ENCODE measurements at regions not wholly inside any gene's neighbourhood (a gene's known extent, or its start where the extent isn't known, plus 50 kb on each side); places are given as distances from the start of the nearest gene placed in this dataset.

GRCh38 chr16:64297863-64298600, 823.8 kb downstream of the CDH11 start:
- no peaks in the 10 kb centered on the region for H3K4me1 ChIP-seq (ENCODE audit: insufficient read depth, low read length)

GRCh38 chr16:64295466-64295865, 826.4 kb downstream of the CDH11 start:
- no peak for DNase-seq (ENCODE audit: insufficient read length, low spot score, missing footprints)
- no peak overlapping the region for H3K27ac ChIP-seq (ENCODE audit: low read depth, low read length)
- H3K27me3 ChIP-seq (ENCODE audit: insufficient read depth, low read length): no peaks in the 10 kb centered on the region
- TF ChIP-seq CTCF (IDR thresholded peaks at IDR 0.05; ENCODE audit: extremely low read depth, low read depth, low read length): no peak
- no peaks in the 10 kb centered on the region for H3K4me1 ChIP-seq (ENCODE audit: insufficient read depth, low read length)
- H3K9me3 ChIP-seq (ENCODE audit: low read depth, low read length): no peaks in the 10 kb centered on the region
- H2AFZ ChIP-seq (ENCODE audit: low read length): no peak overlapping the region
- no peaks in the 10 kb centered on the region for H4K20me1 ChIP-seq (ENCODE audit: insufficient read depth, low read length)
- H3K79me2 ChIP-seq (ENCODE audit: insufficient read depth, low read length): no peaks in the 10 kb centered on the region
- no peak overlapping the region for H3K4me2 ChIP-seq (ENCODE audit: insufficient read depth, low read length)
- no peak overlapping the region for H3K4me3 ChIP-seq (ENCODE audit: insufficient read depth, low read length)
- H3K36me3 ChIP-seq (ENCODE audit: insufficient read depth, low read length): no peaks in the 10 kb centered on the region

More at GRCh38 chr16:64297863-64298600, 823.8 kb downstream of the CDH11 start:
- H2AFZ ChIP-seq (ENCODE audit: low read length): no peak overlapping the region
- H3K79me2 ChIP-seq (ENCODE audit: insufficient read depth, low read length): no peaks in the 10 kb centered on the region
- no peaks in the 10 kb centered on the region for H3K27me3 ChIP-seq (ENCODE audit: insufficient read depth, low read length)
- H4K20me1 ChIP-seq (ENCODE audit: insufficient read depth, low read length): no peaks in the 10 kb centered on the region
- DNase-seq (ENCODE audit: insufficient read length, low spot score, missing footprints): no peak
- H3K9me3 ChIP-seq (ENCODE audit: low read depth, low read length): no peaks in the 10 kb centered on the region
- TF ChIP-seq CTCF (IDR thresholded peaks at IDR 0.05; ENCODE audit: extremely low read depth, low read depth, low read length): no peak
- no peak overlapping the region for H3K27ac ChIP-seq (ENCODE audit: low read depth, low read length)
- H3K4me2 ChIP-seq (ENCODE audit: insufficient read depth, low read length): no peak overlapping the region
- no peak overlapping the region for H3K4me3 ChIP-seq (ENCODE audit: insufficient read depth, low read length)
- H3K36me3 ChIP-seq (ENCODE audit: insufficient read depth, low read length): no peaks in the 10 kb centered on the region

GRCh38 chr16:64292953-64293352, 828.9 kb downstream of the CDH11 start:
- DNase-seq (ENCODE audit: insufficient read length, low spot score, missing footprints): no peak
- no peak for TF ChIP-seq CTCF (IDR thresholded peaks at IDR 0.05; ENCODE audit: extremely low read depth, low read depth, low read length)
- H3K27me3 ChIP-seq (ENCODE audit: insufficient read depth, low read length): no peaks in the 10 kb centered on the region

GRCh38 chr16:64292161-64292560, 829.7 kb downstream of the CDH11 start:
- no peaks in the 10 kb centered on the region for H3K36me3 ChIP-seq (ENCODE audit: insufficient read depth, low read length)
- H2AFZ ChIP-seq (ENCODE audit: low read length): no peak overlapping the region
- no peak for DNase-seq (ENCODE audit: insufficient read length, low spot score, missing footprints)
- no peak overlapping the region for H3K4me3 ChIP-seq (ENCODE audit: insufficient read depth, low read length)
- no peaks in the 10 kb centered on the region for H3K79me2 ChIP-seq (ENCODE audit: insufficient read depth, low read length)
- H3K27me3 ChIP-seq (ENCODE audit: insufficient read depth, low read length): no peaks in the 10 kb centered on the region
- no peaks in the 10 kb centered on the region for H3K9me3 ChIP-seq (ENCODE audit: low read depth, low read length)
- TF ChIP-seq CTCF (IDR thresholded peaks at IDR 0.05; ENCODE audit: extremely low read depth, low read depth, low read length): no peak
- no peak overlapping the region for H3K27ac ChIP-seq (ENCODE audit: low read depth, low read length)
- no peaks in the 10 kb centered on the region for H4K20me1 ChIP-seq (ENCODE audit: insufficient read depth, low read length)
- H3K4me2 ChIP-seq (ENCODE audit: insufficient read depth, low read length): no peak overlapping the region
- H3K4me1 ChIP-seq (ENCODE audit: insufficient read depth, low read length): no peaks in the 10 kb centered on the region

More at GRCh38 chr16:64292953-64293352, 828.9 kb downstream of the CDH11 start:
- Histone ChIP-seq H3K36me3 (ENCODE audit: insufficient read depth, low read length) (no peaks in the 10 kb centered on the region), H3K4me2 (ENCODE audit: insufficient read depth, low read length) (no peak overlapping the region), H3K4me3 (ENCODE audit: insufficient read depth, low read length) (no peak overlapping the region), H3K9me3 (ENCODE audit: low read depth, low read length) (no peaks in the 10 kb centered on the region), H3K27ac (ENCODE audit: low read depth, low read length) (no peak overlapping the region), H3K4me1 (ENCODE audit: insufficient read depth, low read length) (no peaks in the 10 kb centered on the region), H2AFZ (ENCODE audit: low read length) (no peak overlapping the region), H4K20me1 (ENCODE audit: insufficient read depth, low read length) (no peaks in the 10 kb centered on the region), H3K79me2 (ENCODE audit: insufficient read depth, low read length) (no peaks in the 10 kb centered on the region)

Data from osteoblast (primary cell).